ENCODE measurements at regions not wholly inside any gene's neighbourhood (a gene's known extent, or its start where the extent isn't known, plus 50 kb on each side); places are given as distances from the start of the nearest gene placed in this dataset.

GRCh38 chr10:55881588-55881987 lies 479.5 kb downstream of the ZWINT start:
- no peak for DNase-seq (ENCODE audit: low read depth)
- H3K4me3 ChIP-seq (ENCODE audit: low read depth, low read length) = no peak overlapping the region
- no peak for TF ChIP-seq CTCF (conservative IDR thresholded peaks at IDR 0.05; ENCODE audit: low read depth, low read length)

GRCh38 chr10:55873485-55873884 lies 487.6 kb downstream of the ZWINT start:
- no peak overlapping the region for H3K4me3 ChIP-seq (ENCODE audit: low read depth, low read length)
- no peak for DNase-seq (ENCODE audit: low read depth)
- no peak for TF ChIP-seq CTCF (conservative IDR thresholded peaks at IDR 0.05; ENCODE audit: low read depth, low read length)

GRCh38 chr10:55870186-55870585 lies 490.9 kb downstream of the ZWINT start:
- no peak for DNase-seq (ENCODE audit: low read depth)
- no peak for TF ChIP-seq CTCF (conservative IDR thresholded peaks at IDR 0.05; ENCODE audit: low read depth, low read length)

GRCh38 chr10:55867848-55868247 lies 493.2 kb downstream of the ZWINT start:
- no peak overlapping the region for H3K4me3 ChIP-seq (ENCODE audit: low read depth, low read length)
- no peak for DNase-seq (ENCODE audit: low read depth)
- TF ChIP-seq CTCF (conservative IDR thresholded peaks at IDR 0.05; ENCODE audit: low read depth, low read length) = no peak

More at GRCh38 chr10:55870186-55870585, 490.9 kb downstream of the ZWINT start:
- no peak overlapping the region for H3K4me3 ChIP-seq (ENCODE audit: low read depth, low read length)

GRCh38 chr10:55858730-55859129 lies 502.3 kb downstream of the ZWINT start:
- no peak for TF ChIP-seq CTCF (conservative IDR thresholded peaks at IDR 0.05; ENCODE audit: low read depth, low read length)

GRCh38 chr10:55852900-55853299 lies 508.2 kb downstream of the ZWINT start:
- no peak for TF ChIP-seq CTCF (conservative IDR thresholded peaks at IDR 0.05; ENCODE audit: low read depth, low read length)
- no peak overlapping the region for H3K4me3 ChIP-seq (ENCODE audit: low read depth, low read length)
- DNase-seq (ENCODE audit: low read depth) = no peak

More at GRCh38 chr10:55858730-55859129, 502.3 kb downstream of the ZWINT start:
- no peak for DNase-seq (ENCODE audit: low read depth)
- H3K4me3 ChIP-seq (ENCODE audit: low read depth, low read length) = no peak overlapping the region

GRCh38 chr10:55837273-55837672 lies 523.8 kb downstream of the ZWINT start:
- TF ChIP-seq CTCF (conservative IDR thresholded peaks at IDR 0.05; ENCODE audit: low read depth, low read length) = no peak

More at GRCh38 chr10:55837273-55837672, 523.8 kb downstream of the ZWINT start:
- no peak overlapping the region for H3K4me3 ChIP-seq (ENCODE audit: low read depth, low read length)
- DNase-seq (ENCODE audit: low read depth) = no peak

Data from choroid plexus epithelial cell (primary cell).